Hepatocyte (in vitro differentiated cells): ENCODE measurements at regions not wholly inside any gene's neighbourhood (a gene's known extent, or its start where the extent isn't known, plus 50 kb on each side); places are given as distances from the start of the nearest gene placed in this dataset.

Experiments
- CTCF ChIP-seq: fragments of 200-600 bp; sonication (generic); IDR thresholded peaks from 2 replicates; pipeline ENCODE4 v1.5.1; 2016; ENCODE audit warnings: antibody characterized with exemption, mild to moderate bottlenecking; ENCODE audit not compliant: poor library complexity
- EZH2 ChIP-seq: fragments of 200-600 bp; sonication (generic); IDR thresholded peaks from 2 replicates; pipeline ENCODE4 v1.6.1; 2016; ENCODE audit warnings: antibody characterized with exemption, mild to moderate bottlenecking, borderline replicate concordance

DNA sequence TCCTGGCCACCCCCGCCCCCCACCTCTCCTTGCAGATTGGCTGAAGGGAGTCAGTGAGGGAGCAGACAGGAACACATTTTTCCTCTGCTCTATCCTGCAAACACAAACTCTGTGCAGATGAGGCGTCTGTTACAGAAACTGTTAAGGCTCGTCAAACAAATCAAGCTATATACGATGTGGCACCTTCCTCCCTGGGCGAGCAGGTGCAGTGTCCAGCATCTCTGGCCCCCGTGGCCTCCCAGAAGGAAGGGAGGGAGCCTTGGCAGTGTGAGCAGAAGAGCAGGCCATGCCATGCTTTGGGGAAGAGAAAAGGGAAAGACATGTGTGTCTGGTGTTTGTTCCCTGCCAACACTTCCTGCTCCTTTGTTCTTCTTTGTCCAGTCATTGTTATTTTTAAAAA lies 267.8 kb downstream of the UTP18 start:
- TF ChIP-seq CTCF (no peak), EZH2 (no peak)
